ENCODE measurements at regions not wholly inside any gene's neighbourhood (a gene's known extent, or its start where the extent isn't known, plus 50 kb on each side); places are given as distances from the start of the nearest gene placed in this dataset.
"Not testable (repeated sequence)": the region's sequence is repeated elsewhere in the genome, so short reads cannot be mapped to it uniquely, and the experiment has no call there.

DNA sequence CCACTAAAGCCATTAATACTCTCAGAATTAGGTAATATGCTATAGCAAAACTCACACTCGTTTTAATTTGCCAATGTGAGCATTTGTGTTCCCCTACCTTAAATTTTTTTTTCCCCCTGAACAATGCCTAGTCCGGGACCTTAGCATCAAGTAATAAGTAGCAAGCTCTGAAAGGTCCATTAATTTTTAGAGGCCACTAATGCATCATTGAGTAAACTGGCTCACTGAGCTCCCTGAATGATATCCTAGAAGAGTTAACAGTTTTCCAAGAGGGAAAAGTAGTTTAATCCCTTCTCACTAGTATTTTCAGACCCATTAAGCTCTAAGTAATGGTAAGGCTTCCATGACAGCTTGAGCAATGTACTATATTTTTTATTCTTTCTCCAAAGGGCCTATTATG is 242.2 kb downstream of the MAT2B start:
- no peak for DNase-seq (ENCODE audit: low read depth)
- no peak overlapping the region for H3K4me3 ChIP-seq (ENCODE audit: low read depth, low read length)
- TF ChIP-seq, protein P1, sequence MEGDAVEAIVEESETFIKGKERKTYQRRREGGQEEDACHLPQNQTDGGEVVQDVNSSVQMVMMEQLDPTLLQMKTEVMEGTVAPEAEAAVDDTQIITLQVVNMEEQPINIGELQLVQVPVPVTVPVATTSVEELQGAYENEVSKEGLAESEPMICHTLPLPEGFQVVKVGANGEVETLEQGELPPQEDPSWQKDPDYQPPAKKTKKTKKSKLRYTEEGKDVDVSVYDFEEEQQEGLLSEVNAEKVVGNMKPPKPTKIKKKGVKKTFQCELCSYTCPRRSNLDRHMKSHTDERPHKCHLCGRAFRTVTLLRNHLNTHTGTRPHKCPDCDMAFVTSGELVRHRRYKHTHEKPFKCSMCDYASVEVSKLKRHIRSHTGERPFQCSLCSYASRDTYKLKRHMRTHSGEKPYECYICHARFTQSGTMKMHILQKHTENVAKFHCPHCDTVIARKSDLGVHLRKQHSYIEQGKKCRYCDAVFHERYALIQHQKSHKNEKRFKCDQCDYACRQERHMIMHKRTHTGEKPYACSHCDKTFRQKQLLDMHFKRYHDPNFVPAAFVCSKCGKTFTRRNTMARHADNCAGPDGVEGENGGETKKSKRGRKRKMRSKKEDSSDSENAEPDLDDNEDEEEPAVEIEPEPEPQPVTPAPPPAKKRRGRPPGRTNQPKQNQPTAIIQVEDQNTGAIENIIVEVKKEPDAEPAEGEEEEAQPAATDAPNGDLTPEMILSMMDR (IDR thresholded peaks at IDR 0.05; ENCODE audit: control insufficient read depth, extremely low read depth, insufficient read depth) = no peak

DNA sequence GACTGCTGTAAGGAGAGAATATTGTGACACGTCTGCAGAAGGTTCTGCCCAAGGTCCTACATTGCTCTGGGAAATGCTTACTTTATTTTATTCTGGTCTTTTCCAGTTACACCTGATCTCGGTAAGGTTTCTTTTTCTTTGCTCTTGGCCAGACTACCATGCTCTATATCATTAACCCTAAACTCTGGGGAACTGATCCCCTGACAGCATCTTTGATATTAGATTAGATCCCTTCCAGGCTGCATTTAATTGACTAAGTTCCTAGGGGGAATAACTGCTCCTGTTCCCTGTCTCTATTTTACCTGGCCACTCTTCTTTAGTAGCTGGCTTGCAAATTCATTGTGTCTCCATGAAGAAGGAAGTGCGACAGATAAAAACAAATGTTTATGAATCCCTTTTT is 243.5 kb downstream of the MAT2B start:
- no peak for DNase-seq (ENCODE audit: low read depth)
- H3K4me3 ChIP-seq (ENCODE audit: low read depth, low read length) = no peak overlapping the region
- TF ChIP-seq, protein P1 (IDR thresholded peaks at IDR 0.05; ENCODE audit: control insufficient read depth, extremely low read depth, insufficient read depth) = no peak

GRCh38 chr5:163750415-163750814 is 245.0 kb downstream of the MAT2B start:
- DNase-seq (ENCODE audit: low read depth); H3K4me3 ChIP-seq (ENCODE audit: low read depth, low read length): not testable (repeated sequence)

DNA sequence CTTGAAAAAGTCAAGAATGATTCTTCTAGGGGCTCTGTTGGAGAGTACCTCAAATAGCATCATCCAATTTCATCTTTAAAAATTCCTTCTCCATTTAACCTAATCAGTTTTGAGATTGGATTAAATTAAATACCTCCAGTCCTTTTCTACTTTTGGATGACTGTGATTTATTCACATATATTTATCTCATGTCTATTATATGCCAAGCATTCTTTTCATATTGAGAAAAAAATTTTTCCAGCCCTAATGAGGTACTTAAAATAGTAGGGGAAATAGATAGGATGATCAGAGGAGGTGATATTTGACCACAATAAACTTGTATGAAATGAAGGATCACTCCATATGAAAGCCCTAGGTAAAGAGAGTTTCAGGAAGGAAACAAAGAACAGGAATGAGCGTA is 250.1 kb downstream of the MAT2B start:
- TF ChIP-seq, protein P1 (IDR thresholded peaks at IDR 0.05; ENCODE audit: control insufficient read depth, extremely low read depth, insufficient read depth) = no peak
- no peak overlapping the region for H3K4me3 ChIP-seq (ENCODE audit: low read depth, low read length)
- no peak for DNase-seq (ENCODE audit: low read depth)

DNA sequence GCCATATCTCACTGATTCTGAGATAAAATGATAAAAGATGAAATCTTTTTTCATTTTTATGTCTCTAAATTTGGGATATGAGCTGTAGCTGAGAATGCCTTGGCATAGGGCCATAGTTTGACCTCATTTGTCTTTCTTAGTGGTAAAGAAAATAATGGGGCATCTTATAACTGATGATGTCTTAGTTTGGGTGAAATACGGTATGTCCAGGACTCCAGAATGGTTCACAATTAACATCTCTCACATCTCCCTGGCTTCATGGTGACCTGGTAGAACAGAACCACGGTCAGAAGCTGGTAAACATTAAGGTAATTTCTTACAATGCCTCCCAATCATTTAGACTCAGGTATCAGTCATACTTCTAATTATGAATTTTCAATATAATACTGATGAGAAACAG is 250.8 kb downstream of the MAT2B start:
- H3K4me3 ChIP-seq (ENCODE audit: low read depth, low read length) = no peak overlapping the region
- no peak for DNase-seq (ENCODE audit: low read depth)
- TF ChIP-seq, protein P1 (IDR thresholded peaks at IDR 0.05; ENCODE audit: control insufficient read depth, extremely low read depth, insufficient read depth) = no peak

GRCh38 chr5:163757344-163757743 is 251.9 kb downstream of the MAT2B start:
- H3K4me3 ChIP-seq (ENCODE audit: low read depth, low read length) = no peak overlapping the region
- TF ChIP-seq, protein P1 (IDR thresholded peaks at IDR 0.05; ENCODE audit: control insufficient read depth, extremely low read depth, insufficient read depth) = no peak
- DNase-seq (ENCODE audit: low read depth) = no peak

- DNase-seq (ENCODE audit: low read depth) = no peak
- TF ChIP-seq, protein P1 (IDR thresholded peaks at IDR 0.05; ENCODE audit: control insufficient read depth, extremely low read depth, insufficient read depth) = no peak
These were observed 252.9 kb downstream of the MAT2B start for GRCh38 chr5:163758283-163758711.

More at GRCh38 chr5:163758283-163758711, 252.9 kb downstream of the MAT2B start:
- H3K4me3 ChIP-seq (ENCODE audit: low read depth, low read length) = no peak overlapping the region

Data from LNCaP clone FGC (cell line).